WTC11 (cell line): ENCODE measurements at regions not wholly inside any gene's neighbourhood (a gene's known extent, or its start where the extent isn't known, plus 50 kb on each side); places are given as distances from the start of the nearest gene placed in this dataset.

Experiments used
- ATAC-seq: fragments of 200-7000 bp; cut with Tn5 transposase; 2 replicates; pipeline ENCODE4 v1.10.0; 2021; ENCODE audit warnings: mild to moderate bottlenecking, moderate library complexity
- CTCF ChIA-PET: fragments of 300-600 bp; sonication (Branson Sonifier 250); formaldehyde crosslinking; loops from one replicate; lab custom pipeline; 2021; ENCODE audit warnings: antibody characterized with exemption; lab: Charles Lee
- POLR2A ChIA-PET: fragments of 350-600 bp; sonication (Branson Sonifier 250); formaldehyde crosslinking; loops from one replicate; lab custom pipeline; 2021; ENCODE audit warnings: antibody characterized with exemption; lab: Charles Lee
- DNase-seq: peaks from one replicate; pipeline ENCODE4 v3.0.0; 2021; ENCODE audit warnings: low spot score
- H3K27ac Mint-ChIP-seq: 2 replicates; pipeline ENCODE4 v1.8.0; 2021; ENCODE audit warnings: mixed read lengths
- H3K27me3 Mint-ChIP-seq: 2 replicates; pipeline ENCODE4 v1.8.0; 2021; ENCODE audit warnings: low read depth, mild to moderate bottlenecking, moderate library complexity, mixed read lengths
- H3K36me3 Mint-ChIP-seq: 2 replicates; pipeline ENCODE4 v1.8.0; 2021; ENCODE audit warnings: mixed read lengths
- H3K4me1 Mint-ChIP-seq: 2 replicates; pipeline ENCODE4 v1.8.0; 2022; ENCODE audit warnings: mixed read lengths
- H3K4me3 Mint-ChIP-seq: 2 replicates; pipeline ENCODE4 v1.8.0; 2021; ENCODE audit warnings: mild to moderate bottlenecking, moderate library complexity, mixed read lengths
- H3K9me3 Mint-ChIP-seq: 2 replicates; pipeline ENCODE4 v1.8.0; 2021; ENCODE audit warnings: mixed read lengths
- ATF2 ChIP-seq: sonication (generic); formaldehyde crosslinking; IDR thresholded peaks from 2 replicates; pipeline ENCODE4 v1.8.1; 2022; ENCODE audit warnings: low read depth, missing genetic modification reagents, borderline replicate concordance
- CREM ChIP-seq: sonication (generic); formaldehyde crosslinking; IDR thresholded peaks from 2 replicates; pipeline ENCODE4 v1.8.1; 2022; ENCODE audit warnings: mild to moderate bottlenecking, missing genetic modification reagents, moderate library complexity
- CTCF ChIP-seq: fragments of 200-600 bp; IDR thresholded peaks from 2 replicates; pipeline ENCODE4 v1.8.0; 2022; ENCODE audit warnings: antibody characterized with exemption
- ESRRA ChIP-seq: sonication (generic); formaldehyde crosslinking; IDR thresholded peaks from 2 replicates; pipeline ENCODE4 v1.8.1; 2022; ENCODE audit warnings: mild to moderate bottlenecking, missing genetic modification reagents, borderline replicate concordance
- FOXP1 ChIP-seq: sonication (generic); formaldehyde crosslinking; IDR thresholded peaks from 2 replicates; pipeline ENCODE4 v1.8.0; 2022; ENCODE audit warnings: missing genetic modification reagents, mild to moderate bottlenecking, moderate library complexity, borderline replicate concordance
- HMGXB4 ChIP-seq: sonication (generic); formaldehyde crosslinking; IDR thresholded peaks from 2 replicates; pipeline ENCODE4 v1.8.1; 2023; ENCODE audit warnings: mild to moderate bottlenecking, moderate library complexity, missing genetic modification reagents
- NFE2L1 ChIP-seq: sonication (generic); formaldehyde crosslinking; IDR thresholded peaks from 2 replicates; pipeline ENCODE4 v1.8.1; 2023; ENCODE audit warnings: missing genetic modification reagents
- NR2C2 ChIP-seq: sonication (generic); formaldehyde crosslinking; IDR thresholded peaks from 2 replicates; pipeline ENCODE4 v1.8.0; 2022; ENCODE audit warnings: mild to moderate bottlenecking, missing genetic modification reagents
- NR3C1 ChIP-seq: sonication (generic); formaldehyde crosslinking; conservative IDR thresholded peaks from 2 replicates; pipeline ENCODE4 v1.8.1; 2023; ENCODE audit warnings: low read depth, mild to moderate bottlenecking, missing genetic modification reagents
- PREB ChIP-seq: sonication (generic); formaldehyde crosslinking; IDR thresholded peaks from 2 replicates; pipeline ENCODE4 v1.8.1; 2022; ENCODE audit warnings: mild to moderate bottlenecking, missing genetic modification reagents, moderate library complexity, borderline replicate concordance
- PRRX2 ChIP-seq: fragments of 250-450 bp; sonication (Bioruptor Pico); IDR thresholded peaks from 2 replicates; pipeline ENCODE4 v1.8.0; 2021; ENCODE audit warnings: mild to moderate bottlenecking
- STAT6 ChIP-seq: sonication (generic); formaldehyde crosslinking; conservative IDR thresholded peaks from 2 replicates; pipeline ENCODE4 v1.8.1; 2023; ENCODE audit warnings: mild to moderate bottlenecking, low read depth, missing genetic modification reagents, moderate library complexity
- ZNF263 ChIP-seq: sonication (generic); formaldehyde crosslinking; IDR thresholded peaks from 2 replicates; pipeline ENCODE4 v1.8.1; 2022; ENCODE audit warnings: low read depth, mild to moderate bottlenecking, moderate library complexity, missing genetic modification reagents
- ZNF396 ChIP-seq: fragments of 250-450 bp; sonication (Bioruptor Pico); IDR thresholded peaks from 2 replicates; pipeline ENCODE4 v1.8.0; 2021; ENCODE audit warnings: mild to moderate bottlenecking, moderate library complexity, borderline replicate concordance
- ZNF425 ChIP-seq: fragments of 250-450 bp; sonication (Bioruptor Pico); conservative IDR thresholded peaks from 2 replicates; pipeline ENCODE4 v1.9.0; 2021; ENCODE audit warnings: mild to moderate bottlenecking
- ZNF671 ChIP-seq: fragments of 250-450 bp; sonication (Bioruptor Pico); IDR thresholded peaks from 2 replicates; pipeline ENCODE4 v1.8.0; 2021; ENCODE audit warnings: mild to moderate bottlenecking

- Mint-ChIP-seq H3K27me3 (no peaks in the 10 kb centered on the region), H3K36me3 (no peaks in the 10 kb centered on the region; the same call in 1 of the 2 replicates), H3K4me1 (peaks cover 5% of the 10 kb centered on the region), H3K4me3 (no peak overlapping the region), H3K9me3 (peaks cover 33% of the 10 kb centered on the region), H3K27ac (no peak overlapping the region)
- POLR2A ChIA-PET = no interaction called here
- CTCF ChIA-PET = no interaction called here
- no peak for ATAC-seq
- TF ChIP-seq ESRRA (no peak), NR2C2 (no peak), ZNF425 (CRISPR knock-in tag) (no peak), STAT6 (no peak)
- DNase-seq = no peak
Measured at GRCh38 chr2:164091673-164092072, 355.9 kb upstream of the FIGN start.

GRCh38 chr2:164090533-164090932, 354.7 kb upstream of the FIGN start:
- DNase-seq (no peak), ATAC-seq (no peak)
- Mint-ChIP-seq H3K4me1 (peaks cover 11% of the 10 kb centered on the region), H3K4me3 (no peak overlapping the region), H3K9me3 (peaks cover 27% of the 10 kb centered on the region), H3K27ac (no peak overlapping the region), H3K36me3 (no peaks in the 10 kb centered on the region), H3K27me3 (no peaks in the 10 kb centered on the region)
- no peak for TF ChIP-seq NFE2L1 (CRISPR knock-in tag)
- TF ChIP-seq PREB (CRISPR knock-in tag) = no peak
- TF ChIP-seq NR3C1 (CRISPR knock-in tag) = no peak
- ChIA-PET CTCF (no interaction called here), POLR2A (no interaction called here)

- H3K9me3 Mint-ChIP-seq = peaks cover 14% of the 10 kb centered on the region
- CTCF ChIA-PET = no interaction called here
- no peak for ATAC-seq
Measured at GRCh38 chr2:164084066-164084465, 348.3 kb upstream of the FIGN start.

GRCh38 chr2:164080486-164080885, 344.7 kb upstream of the FIGN start:
- Mint-ChIP-seq H3K4me1 (peaks cover 3% of the 10 kb centered on the region; the same call in 1 of the 2 replicates), H3K4me3 (no peak overlapping the region), H3K27ac (no peak overlapping the region), H3K36me3 (no peaks in the 10 kb centered on the region), H3K27me3 (no peaks in the 10 kb centered on the region), H3K9me3 (no peaks in the 10 kb centered on the region)
- ATAC-seq (no peak), DNase-seq (no peak)
- CTCF ChIA-PET = interaction anchor here (1.2 kb wide), 1 partner anchor 19 kb away, joined by 5 read pairs; no protein-coding TSS in a partner anchor
- POLR2A ChIA-PET = no interaction called here
- no peak for TF ChIP-seq ZNF671 (CRISPR knock-in tag)
- TF ChIP-seq FOXP1 (CRISPR knock-in tag) = no peak
- no peak for TF ChIP-seq PREB (CRISPR knock-in tag)
- no peak for TF ChIP-seq HMGXB4 (CRISPR knock-in tag)
- TF ChIP-seq CTCF = no peak
- no peak for TF ChIP-seq ZNF263 (CRISPR knock-in tag)

More at GRCh38 chr2:164084066-164084465, 348.3 kb upstream of the FIGN start:
- no peaks in the 10 kb centered on the region for H3K36me3 Mint-ChIP-seq
- no peak overlapping the region for H3K27ac Mint-ChIP-seq
- DNase-seq = no peak
- TF ChIP-seq FOXP1 (CRISPR knock-in tag) (no peak), PRRX2 (CRISPR knock-in tag) (no peak), ATF2 (CRISPR knock-in tag) (no peak), CREM (CRISPR knock-in tag) (no peak), ZNF396 (CRISPR knock-in tag) (no peak)
- H3K4me1 Mint-ChIP-seq = peaks cover 14% of the 10 kb centered on the region
- no peak overlapping the region for H3K4me3 Mint-ChIP-seq
- no peaks in the 10 kb centered on the region for H3K27me3 Mint-ChIP-seq
- POLR2A ChIA-PET = interaction anchor here (0.6 kb wide), 1 partner anchor 50 kb away, joined by 3 read pairs; no protein-coding TSS in a partner anchor
